ENCODE measurements at regions not wholly inside any gene's neighbourhood (a gene's known extent, or its start where the extent isn't known, plus 50 kb on each side); places are given as distances from the start of the nearest gene placed in this dataset.

- Histone ChIP-seq H3K27ac (no peak overlapping the region), H3K9me3 (ENCODE audit: insufficient read depth, low read depth) (no peaks in the 10 kb centered on the region), H3K9me2 (ENCODE audit: insufficient read depth) (no peaks in the 10 kb centered on the region; the same call in 1 of the 2 replicates), H3K79me2 (ENCODE audit: low read depth) (no peaks in the 10 kb centered on the region), H3K4me2 (no peak overlapping the region), H4K20me1 (ENCODE audit: insufficient read depth) (no peaks in the 10 kb centered on the region), H3K27me3 (ENCODE audit: insufficient read depth, low read depth) (no peaks in the 10 kb centered on the region), H3F3A (ENCODE audit: insufficient read depth, low read depth) (no peaks in the 10 kb centered on the region), H3K4me1 (replicated peaks; ENCODE audit: insufficient read depth) (no peaks in the 10 kb centered on the region), H2AFZ (no peak overlapping the region), H3K4me3 (no peak overlapping the region), H3K36me3 (ENCODE audit: low read depth) (no peaks in the 10 kb centered on the region)
- ChIA-PET POLR2A (ENCODE audit: unreplicated experiment) (no interaction called here), CTCF (no interaction called here)
- intact Hi-C loops (cut with micrococcal nuclease; ENCODE audit: unreplicated experiment): no loop called here
- BruUV-seq (replicated peaks): no TSS peak
- TF ChIP-seq CTCF (conservative IDR thresholded peaks at IDR 0.05) (no peak), EZH2 (IDR thresholded peaks at IDR 0.05; ENCODE audit: low read depth) (no peak)
- no peak for DNase-seq
These were observed 138.3 kb upstream of the NRXN1 start for GRCh38 chr2:51170273-51170672.

GRCh38 chr2:51165534-51166260, 133.8 kb upstream of the NRXN1 start:
- POLR2A ChIA-PET (ENCODE audit: unreplicated experiment): no interaction called here
- DNase-seq: no peak
- Histone ChIP-seq H3K4me2 (no peak overlapping the region), H3K4me3 (no peak overlapping the region), H3K79me2 (ENCODE audit: low read depth) (no peaks in the 10 kb centered on the region), H3K9me2 (ENCODE audit: insufficient read depth) (no peaks in the 10 kb centered on the region), H3K36me3 (ENCODE audit: low read depth) (no peaks in the 10 kb centered on the region), H2AFZ (no peak overlapping the region), H4K20me1 (ENCODE audit: insufficient read depth) (no peaks in the 10 kb centered on the region), H3K27me3 (ENCODE audit: insufficient read depth, low read depth) (no peaks in the 10 kb centered on the region), H3K9me3 (ENCODE audit: insufficient read depth, low read depth) (no peaks in the 10 kb centered on the region), H3K4me1 (replicated peaks; ENCODE audit: insufficient read depth) (no peaks in the 10 kb centered on the region), H3F3A (ENCODE audit: insufficient read depth, low read depth) (no peaks in the 10 kb centered on the region), H3K27ac (no peak overlapping the region)
- BruUV-seq (replicated peaks): no TSS peak
- intact Hi-C loops (cut with micrococcal nuclease; ENCODE audit: unreplicated experiment): no loop called here
- CTCF ChIA-PET: no interaction called here
- TF ChIP-seq EZH2 (IDR thresholded peaks at IDR 0.05; ENCODE audit: low read depth) (no peak), CTCF (conservative IDR thresholded peaks at IDR 0.05) (no peak)

GRCh38 chr2:51158251-51158650, 126.3 kb upstream of the NRXN1 start:
- H3K27me3 ChIP-seq (ENCODE audit: insufficient read depth, low read depth): no peaks in the 10 kb centered on the region
- TF ChIP-seq CTCF (conservative IDR thresholded peaks at IDR 0.05) (no peak), EZH2 (IDR thresholded peaks at IDR 0.05; ENCODE audit: low read depth) (no peak)
- DNase-seq: no peak
- no peak overlapping the region for H3K4me2 ChIP-seq
- CTCF ChIA-PET: no interaction called here
- no peak overlapping the region for H2AFZ ChIP-seq
- H3K79me2 ChIP-seq (ENCODE audit: low read depth): no peaks in the 10 kb centered on the region
- no peaks in the 10 kb centered on the region for H4K20me1 ChIP-seq (ENCODE audit: insufficient read depth)
- no peak overlapping the region for H3K27ac ChIP-seq
- no peaks in the 10 kb centered on the region for H3K9me2 ChIP-seq (ENCODE audit: insufficient read depth)
- BruUV-seq (replicated peaks): no TSS peak
- H3F3A ChIP-seq (ENCODE audit: insufficient read depth, low read depth): no peaks in the 10 kb centered on the region
- H3K4me3 ChIP-seq: no peak overlapping the region
- no peaks in the 10 kb centered on the region for H3K4me1 ChIP-seq (replicated peaks; ENCODE audit: insufficient read depth)
- no peaks in the 10 kb centered on the region for H3K9me3 ChIP-seq (ENCODE audit: insufficient read depth, low read depth)
- H3K36me3 ChIP-seq (ENCODE audit: low read depth): no peaks in the 10 kb centered on the region
- POLR2A ChIA-PET (ENCODE audit: unreplicated experiment): no interaction called here
- intact Hi-C loops (cut with micrococcal nuclease; ENCODE audit: unreplicated experiment): no loop called here

Measured in PC-9 (cell line).